HEK293 (cell line): ENCODE measurements at regions not wholly inside any gene's neighbourhood (a gene's known extent, or its start where the extent isn't known, plus 50 kb on each side); places are given as distances from the start of the nearest gene placed in this dataset.

Experiments
- CTCF ChIA-PET: fragments of 350-600 bp; formaldehyde crosslinking; extraction: SDS; loops from one replicate; lab custom pipeline; 2021; ENCODE audit warnings: antibody characterized with exemption; lab: Yijun Ruan, JAX
- POLR2A ChIA-PET: fragments of 300-600 bp; formaldehyde crosslinking; extraction: SDS; loops from one replicate; lab custom pipeline; 2020; ENCODE audit warnings: antibody characterized with exemption, inconsistent platforms; lab: Yijun Ruan, JAX
- H3K27ac ChIP-seq: fragments of 200-500 bp; sonication (Bioruptor generic); 2 replicates; pipeline ENCODE4 v1.5.1; 2014; ENCODE audit warnings: low read depth, low read length, control low read depth, inconsistent platforms; ENCODE audit errors: extremely low read depth
- H3K36me3 ChIP-seq, 2 experiments: fragments of 200-500 bp in 1 of 2; sonication (Bioruptor generic) in 1 of 2; 1 replicate in 1 of 2; 2 replicates in 1 of 2; pipeline ENCODE4 v1.5.1; 2014 to 2017; ENCODE audit warnings: inconsistent platforms in 2 of 2, low read length in 2 of 2; ENCODE audit not compliant: control insufficient read depth in 2 of 2, insufficient read depth in 1 of 2
- H3K4me1 ChIP-seq: fragments of 200-500 bp; sonication (Bioruptor generic); 2 replicates; pipeline ENCODE4 v1.5.1; 2014; ENCODE audit warnings: mild to moderate bottlenecking, low read length, inconsistent platforms; ENCODE audit not compliant: control insufficient read depth, insufficient read depth
- H3K4me3 ChIP-seq: 2 replicates; pipeline ENCODE4 v1.5.1; 2011; ENCODE audit warnings: low read depth, mild to moderate bottlenecking, control low read depth, low read length, moderate library complexity
- H3K9me3 ChIP-seq: fragments of 200-500 bp; sonication (Bioruptor generic); 2 replicates; pipeline ENCODE4 v1.5.1; 2014; ENCODE audit warnings: low read depth, low read length, inconsistent platforms; ENCODE audit not compliant: control insufficient read depth, insufficient read depth
- GFI1B ChIP-seq: fragments of 450-650 bp; formaldehyde crosslinking; IDR thresholded peaks from 2 replicates; pipeline ENCODE4 v1.5.1; 2016; ENCODE audit warnings: missing biosample characterization, missing genetic modification characterization
- GLI4 ChIP-seq: fragments of 450-650 bp; formaldehyde crosslinking; IDR thresholded peaks from 2 replicates; pipeline ENCODE4 v1.5.1; 2016; ENCODE audit warnings: missing biosample characterization, missing genetic modification characterization
- GLIS2 ChIP-seq: fragments of 450-650 bp; formaldehyde crosslinking; IDR thresholded peaks from 2 replicates; pipeline ENCODE4 v1.5.1; 2016; ENCODE audit warnings: missing biosample characterization, missing genetic modification characterization
- KLF16 ChIP-seq: fragments of 450-650 bp; formaldehyde crosslinking; IDR thresholded peaks from 2 replicates; pipeline ENCODE4 v1.5.1; 2017; ENCODE audit warnings: missing biosample characterization, missing genetic modification characterization
- MYNN ChIP-seq: fragments of 450-650 bp; formaldehyde crosslinking; IDR thresholded peaks from 2 replicates; pipeline ENCODE4 v1.5.1; 2016; ENCODE audit warnings: missing biosample characterization, missing genetic modification characterization, borderline replicate concordance
- REPIN1 ChIP-seq: fragments of 450-650 bp; formaldehyde crosslinking; IDR thresholded peaks from 2 replicates; pipeline ENCODE4 v1.5.1; 2017; ENCODE audit warnings: missing biosample characterization, missing genetic modification characterization, low read depth
- TSHZ1 ChIP-seq: fragments of 450-650 bp; formaldehyde crosslinking; IDR thresholded peaks from 2 replicates; pipeline ENCODE4 v1.5.1; 2016; ENCODE audit warnings: missing biosample characterization, missing genetic modification characterization, borderline replicate concordance
- ZBTB1 ChIP-seq: fragments of 450-650 bp; formaldehyde crosslinking; IDR thresholded peaks from 2 replicates; pipeline ENCODE4 v1.5.1; 2016; ENCODE audit warnings: missing biosample characterization, missing genetic modification characterization
- ZBTB21 ChIP-seq: fragments of 450-650 bp; formaldehyde crosslinking; IDR thresholded peaks from 2 replicates; pipeline ENCODE4 v1.5.1; 2017; ENCODE audit warnings: missing biosample characterization, missing genetic modification characterization
- ZNF148 ChIP-seq: fragments of 450-650 bp; formaldehyde crosslinking; IDR thresholded peaks from 2 replicates; pipeline ENCODE4 v1.5.0; 2017; ENCODE audit warnings: missing biosample characterization, missing genetic modification characterization, borderline replicate concordance
- ZNF214 ChIP-seq: fragments of 450-650 bp; formaldehyde crosslinking; IDR thresholded peaks from 2 replicates; pipeline ENCODE4 v1.5.1; 2017; ENCODE audit warnings: missing biosample characterization, mild to moderate bottlenecking, missing genetic modification characterization, borderline replicate concordance
- ZNF23 ChIP-seq: fragments of 450-650 bp; formaldehyde crosslinking; IDR thresholded peaks from 2 replicates; pipeline ENCODE4 v1.5.1; 2016; ENCODE audit warnings: missing biosample characterization, missing genetic modification characterization, borderline replicate concordance
- ZNF350 ChIP-seq: fragments of 450-650 bp; formaldehyde crosslinking; IDR thresholded peaks from 2 replicates; pipeline ENCODE4 v1.5.0; 2017; ENCODE audit warnings: missing biosample characterization, mild to moderate bottlenecking, missing genetic modification characterization
- ZNF560 ChIP-seq: fragments of 450-650 bp; formaldehyde crosslinking; IDR thresholded peaks from 2 replicates; pipeline ENCODE4 v1.5.1; 2017; ENCODE audit warnings: missing biosample characterization, missing genetic modification characterization, borderline replicate concordance
- ZNF626 ChIP-seq: fragments of 450-650 bp; sonication (Bioruptor Pico); formaldehyde crosslinking; IDR thresholded peaks from 2 replicates; pipeline ENCODE4 v1.5.1; 2018; ENCODE audit warnings: missing biosample characterization, missing genetic modification characterization, inconsistent platforms
- ZNF654 ChIP-seq: fragments of 450-650 bp; formaldehyde crosslinking; IDR thresholded peaks from 2 replicates; pipeline ENCODE4 v1.5.1; 2016; ENCODE audit warnings: low read depth, missing biosample characterization, missing genetic modification characterization
- ZNF664 ChIP-seq: fragments of 450-650 bp; formaldehyde crosslinking; IDR thresholded peaks from 2 replicates; pipeline ENCODE4 v1.5.1; 2016; ENCODE audit warnings: missing biosample characterization, missing genetic modification characterization
- ZNF701 ChIP-seq: fragments of 450-650 bp; formaldehyde crosslinking; IDR thresholded peaks from 2 replicates; pipeline ENCODE4 v1.5.1; 2016; ENCODE audit warnings: missing biosample characterization, missing genetic modification characterization
- ZSCAN23 ChIP-seq: fragments of 450-650 bp; formaldehyde crosslinking; IDR thresholded peaks from 2 replicates; pipeline ENCODE4 v1.5.1; 2016; ENCODE audit warnings: missing biosample characterization, missing genetic modification characterization

GRCh38 chr19:32254509-32254890, 90.9 kb upstream of the ZNF507 start:
- H3K27ac ChIP-seq: no peak overlapping the region
- H3K4me1 ChIP-seq: no peaks in the 10 kb centered on the region
- CTCF ChIA-PET: no interaction called here
- peaks cover 4% of the 10 kb centered on the region for H3K9me3 ChIP-seq
- POLR2A ChIA-PET: no interaction called here
- no peaks in the 10 kb centered on the region; a peak in 1 of 3 replicates for H3K36me3 ChIP-seq
- no peak overlapping the region for H3K4me3 ChIP-seq
- TF ChIP-seq TSHZ1 (tag by site-specific recombination) (no peak), GLI4 (tag by site-specific recombination) (no peak), MYNN (tag by site-specific recombination) (no peak), ZNF350 (tag by site-specific recombination) (no peak), KLF16 (tag by site-specific recombination) (no peak), ZBTB21 (tag by site-specific recombination) (no peak), REPIN1 (no peak), ZNF148 (tag by site-specific recombination) (no peak), ZNF626 (tag by site-specific recombination) (no peak), ZNF664 (tag by site-specific recombination) (no peak)
- TF ChIP-seq, all 188 proteins: peak for 0

GRCh38 chr19:32255536-32256295, 89.7 kb upstream of the ZNF507 start:
- CTCF ChIA-PET: interaction anchor here (0.5 to 0.8 kb wide), 3 partner anchors 20 to 1573 kb away, joined by 3 read pairs; no protein-coding TSS in a partner anchor
- H3K4me1 ChIP-seq: no peaks in the 10 kb centered on the region
- no peak overlapping the region for H3K27ac ChIP-seq
- H3K36me3 ChIP-seq: no peaks in the 10 kb centered on the region; a peak in 1 of 3 replicates
- no peak overlapping the region for H3K4me3 ChIP-seq
- peaks cover 6% of the 10 kb centered on the region for H3K9me3 ChIP-seq
- POLR2A ChIA-PET: no interaction called here
- TF ChIP-seq ZNF560: no peak
- TF ChIP-seq ZSCAN23 (tag by site-specific recombination): no peak
- TF ChIP-seq ZNF701: no peak
- TF ChIP-seq GLIS2 (tag by site-specific recombination): no peak
- no peak for TF ChIP-seq GFI1B
- no peak for TF ChIP-seq ZNF23 (tag by site-specific recombination)
- TF ChIP-seq ZBTB1 (tag by site-specific recombination): no peak
- TF ChIP-seq ZNF654: no peak
- no peak for TF ChIP-seq ZNF214 (tag by site-specific recombination)
- no peak for TF ChIP-seq REPIN1
